BE2C (cell line): ENCODE measurements at regions not wholly inside any gene's neighbourhood (a gene's known extent, or its start where the extent isn't known, plus 50 kb on each side); places are given as distances from the start of the nearest gene placed in this dataset.

Experiments
- DNase-seq: peaks from one replicate; pipeline ENCODE4 v3.0.0-alpha.2; 2020
- H3K27me3 ChIP-seq: fragments of 250-450 bp; sonication (Bioruptor Pico); 2 replicates; pipeline ENCODE4 v1.5.1; 2020; ENCODE audit warnings: mild to moderate bottlenecking
- H3K36me3 ChIP-seq: fragments of 250-450 bp; sonication (Bioruptor Pico); 2 replicates; pipeline ENCODE4 v1.5.1; 2020; ENCODE audit warnings: mild to moderate bottlenecking
- H3K4me1 ChIP-seq: fragments of 250-450 bp; sonication (Bioruptor Pico); 2 replicates; pipeline ENCODE4 v1.5.1; 2020
- H3K4me3 ChIP-seq: 2 replicates; pipeline ENCODE4 v1.5.1; 2011; ENCODE audit warnings: low read depth, low read length
- H3K9me3 ChIP-seq: fragments of 250-450 bp; sonication (Bioruptor Pico); 2 replicates; pipeline ENCODE4 v1.5.1; 2020
- CTCF ChIP-seq: IDR thresholded peaks from 2 replicates; pipeline ENCODE4 v1.5.1; 2012; ENCODE audit warnings: mild to moderate bottlenecking, low read depth, low read length

GRCh38 chr18:44130376-44130942 is 550.2 kb upstream of the SETBP1 start:
- H3K36me3 ChIP-seq, result no peaks in the 10 kb centered on the region
- peak; percentile 71 for TF ChIP-seq CTCF
- no peaks in the 10 kb centered on the region for H3K27me3 ChIP-seq
- DNase-seq, result peak; percentile 28
- no peak overlapping the region for H3K4me3 ChIP-seq
- no peaks in the 10 kb centered on the region for H3K4me1 ChIP-seq
- H3K9me3 ChIP-seq, result no peaks in the 10 kb centered on the region

DNA sequence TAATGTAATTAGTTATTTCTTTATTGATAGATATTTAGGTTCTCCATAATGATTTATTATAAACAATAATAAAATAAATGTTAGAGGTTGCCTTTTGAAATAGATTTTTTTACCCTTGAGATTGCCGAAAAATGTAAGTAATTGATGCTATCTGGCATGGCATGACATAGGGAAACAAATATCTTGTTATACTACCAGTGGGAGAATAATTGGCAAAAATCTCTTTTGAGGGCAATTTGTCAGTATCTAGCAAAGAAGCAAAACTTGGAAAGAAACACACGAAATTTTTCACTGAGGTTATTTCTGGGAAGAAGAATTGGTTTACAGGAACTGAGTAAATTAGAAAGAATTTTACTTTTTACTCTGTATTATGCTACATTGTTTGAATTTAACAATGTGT is 547.2 kb upstream of the SETBP1 start:
- TF ChIP-seq CTCF, result no peak
- H3K4me1 ChIP-seq, result no peaks in the 10 kb centered on the region
- H3K9me3 ChIP-seq, result no peaks in the 10 kb centered on the region
- no peaks in the 10 kb centered on the region for H3K27me3 ChIP-seq
- no peak for DNase-seq
- H3K4me3 ChIP-seq, result no peak overlapping the region
- H3K36me3 ChIP-seq, result no peaks in the 10 kb centered on the region

DNA sequence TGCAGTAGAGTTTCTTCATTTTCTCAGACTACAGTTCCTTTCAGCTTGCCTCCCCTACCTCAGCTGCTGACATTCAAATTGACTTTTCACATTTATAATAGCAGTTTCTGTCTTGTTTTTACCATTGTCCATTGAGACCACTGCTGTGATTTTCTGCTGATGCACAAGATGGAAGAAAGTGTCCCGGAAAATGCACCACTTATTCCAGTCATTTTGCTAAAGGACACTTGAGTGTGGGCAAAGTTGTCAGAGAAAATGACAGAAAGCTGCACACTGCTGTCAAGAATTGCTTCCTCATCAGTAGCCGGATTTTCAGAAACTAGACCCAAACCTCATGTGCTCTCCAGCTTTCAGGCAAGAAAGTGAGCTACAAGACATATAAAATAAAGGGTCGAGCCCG is 546.2 kb upstream of the SETBP1 start:
- Histone ChIP-seq H3K4me3 (no peak overlapping the region), H3K36me3 (no peaks in the 10 kb centered on the region)
- TF ChIP-seq CTCF, result no peak

DNA sequence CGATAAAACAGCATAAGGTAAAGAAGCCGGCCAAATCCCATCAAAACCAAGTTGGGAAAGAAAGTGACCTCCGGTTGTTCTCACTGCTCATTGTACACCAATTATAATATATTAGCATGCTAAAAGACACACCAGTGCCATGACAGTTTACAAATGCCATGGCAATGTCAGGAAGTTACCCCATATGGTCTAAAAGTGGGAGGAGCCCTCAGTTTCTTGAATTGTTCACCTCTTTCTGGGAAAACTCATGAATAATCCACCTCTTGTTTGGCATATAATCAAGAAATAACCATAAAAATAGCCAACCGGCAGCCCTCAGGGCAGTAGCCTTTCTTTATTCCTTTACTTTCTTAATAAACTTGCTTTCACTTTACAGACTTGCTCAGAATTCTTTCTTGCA is 544.9 kb upstream of the SETBP1 start:
- no peaks in the 10 kb centered on the region for H3K27me3 ChIP-seq
- no peaks in the 10 kb centered on the region for H3K36me3 ChIP-seq
- no peak for DNase-seq
- no peaks in the 10 kb centered on the region for H3K9me3 ChIP-seq
- H3K4me3 ChIP-seq, result no peak overlapping the region
- no peak for TF ChIP-seq CTCF
- no peaks in the 10 kb centered on the region for H3K4me1 ChIP-seq

More for the DNA sequence above, 546.2 kb upstream of the SETBP1 start:
- H3K27me3 ChIP-seq, result no peaks in the 10 kb centered on the region
- no peaks in the 10 kb centered on the region for H3K9me3 ChIP-seq
- no peak for DNase-seq
- H3K4me1 ChIP-seq, result no peaks in the 10 kb centered on the region

GRCh38 chr18:44136326-44136725 is 544.4 kb upstream of the SETBP1 start:
- H3K9me3 ChIP-seq, result no peaks in the 10 kb centered on the region
- H3K36me3 ChIP-seq, result no peaks in the 10 kb centered on the region
- H3K4me1 ChIP-seq, result no peaks in the 10 kb centered on the region
- H3K27me3 ChIP-seq, result no peaks in the 10 kb centered on the region
- no peak for TF ChIP-seq CTCF
- no peak overlapping the region for H3K4me3 ChIP-seq
- DNase-seq, result no peak

GRCh38 chr18:44143072-44143471 is 537.6 kb upstream of the SETBP1 start:
- H3K36me3 ChIP-seq, result no peaks in the 10 kb centered on the region
- no peaks in the 10 kb centered on the region for H3K4me1 ChIP-seq
- no peaks in the 10 kb centered on the region for H3K9me3 ChIP-seq
- no peak for DNase-seq
- TF ChIP-seq CTCF, result no peak
- H3K27me3 ChIP-seq, result no peaks in the 10 kb centered on the region
- H3K4me3 ChIP-seq, result no peak overlapping the region
